ENCODE measurements at regions not wholly inside any gene's neighbourhood (a gene's known extent, or its start where the extent isn't known, plus 50 kb on each side); places are given as distances from the start of the nearest gene placed in this dataset.

GRCh38 chr9:96071815-96072124 lies 196.3 kb downstream of the ERCC6L2 start:
- no peak for TF ChIP-seq CTCF (IDR thresholded peaks at IDR 0.05)
- TF ChIP-seq POLR2A (IDR thresholded peaks at IDR 0.05) = no peak
